Colonic mucosa (tissue), 4 donors: ENCODE measurements at regions not wholly inside any gene's neighbourhood (a gene's known extent, or its start where the extent isn't known, plus 50 kb on each side); places are given as distances from the start of the nearest gene placed in this dataset.

Experiments
- DNase-seq: peaks from one replicate; pipeline ENCODE4 v3.0.0-alpha.2; 2020
- H3K27ac ChIP-seq: fragments of 200-600 bp; one replicate; pipeline ENCODE4 v1.8.0; 2021
- H3K27me3 ChIP-seq: fragments of 200-600 bp; one replicate; pipeline ENCODE4 v1.8.0; 2021
- H3K36me3 ChIP-seq: fragments of 200-600 bp; one replicate; pipeline ENCODE4 v1.8.0; 2021
- H3K4me1 ChIP-seq: fragments of 200-600 bp; one replicate; pipeline ENCODE4 v1.8.0; 2021; ENCODE audit warnings: mild to moderate bottlenecking
- H3K4me3 ChIP-seq: fragments of 200-600 bp; one replicate; pipeline ENCODE4 v1.8.0; 2021
- H3K9ac ChIP-seq, 2 donors: one replicate each; pipeline ENCODE4 v1.7.0; 2013; ENCODE audit warnings: control low read depth in 2 of 2, low read depth in 2 of 2, low read length in 2 of 2
- H3K9me3 ChIP-seq: fragments of 200-600 bp; one replicate; pipeline ENCODE4 v1.8.0; 2021
- CTCF ChIP-seq: fragments of 200-600 bp; IDR thresholded peaks from one replicate; pipeline ENCODE4 v1.8.0; 2022; ENCODE audit warnings: antibody characterized with exemption, mild to moderate bottlenecking
- intact Hi-C: fragments of 100-400 bp; cut with DNase I; formaldehyde crosslinking; loops from one replicate; pipeline ENCODE4 v1.14.1; 2022
- donor health status: healthy.
- donor health status: DM: no; HTN: no; CAD: no.
- donor health status: DM: no; HTN: no; CAD: no.

DNA sequence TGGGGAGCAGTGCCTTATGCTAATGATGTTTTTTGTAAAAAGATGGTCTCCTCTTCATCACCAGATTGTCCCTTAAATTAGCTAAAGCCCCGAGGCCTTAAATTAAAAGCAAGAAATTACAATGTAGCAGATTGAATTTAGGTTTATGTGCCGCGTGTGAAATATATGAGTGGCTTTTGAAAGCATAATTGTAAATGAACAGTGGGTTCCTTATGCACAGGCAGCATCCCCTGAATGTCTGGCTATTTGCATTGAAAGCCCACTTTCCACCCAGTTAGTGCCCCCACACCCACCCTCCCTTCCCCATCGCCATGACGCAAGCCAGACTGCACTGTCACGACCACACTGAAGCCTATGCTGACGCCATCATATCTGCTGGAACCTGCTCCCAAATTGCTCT, 62.4 kb upstream of the SORCS3 start:
- intact Hi-C loops: no loop called here
- H3K4me3 ChIP-seq: no peak overlapping the region
- no peaks in the 10 kb centered on the region for H3K9me3 ChIP-seq
- no peak for TF ChIP-seq CTCF
- no peaks in the 10 kb centered on the region for H3K36me3 ChIP-seq
- DNase-seq: no peak
- peaks cover 6% of the 10 kb centered on the region for H3K27me3 ChIP-seq
- H3K4me1 ChIP-seq: no peaks in the 10 kb centered on the region
- no peak overlapping the region for H3K27ac ChIP-seq
- H3K9ac ChIP-seq: no peak overlapping the region

DNA sequence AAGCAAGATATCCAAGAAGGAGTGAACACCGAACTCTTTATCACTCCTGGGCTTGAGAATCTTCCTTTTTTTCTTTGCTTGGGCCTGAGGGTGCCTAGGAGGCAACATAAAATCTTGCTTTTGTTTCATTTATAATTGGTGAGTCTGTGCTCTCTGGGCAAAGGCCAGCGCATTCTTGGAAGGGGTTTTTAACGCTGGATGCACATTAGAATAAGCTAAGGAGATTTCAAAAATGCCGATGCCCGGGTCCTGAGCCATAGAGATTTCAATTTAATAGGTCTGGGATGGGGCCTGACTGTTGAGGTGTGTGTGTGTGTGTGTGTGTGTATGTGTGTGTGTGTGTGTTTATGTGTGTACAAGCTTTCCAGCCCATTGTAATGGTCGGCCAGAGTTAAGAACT, 62.0 kb upstream of the SORCS3 start:
- intact Hi-C loops: no loop called here
- no peak overlapping the region for H3K27ac ChIP-seq
- peaks cover 6% of the 10 kb centered on the region for H3K27me3 ChIP-seq
- no peaks in the 10 kb centered on the region for H3K4me1 ChIP-seq
- no peak for TF ChIP-seq CTCF
- H3K36me3 ChIP-seq: no peaks in the 10 kb centered on the region
- DNase-seq: no peak
- H3K9ac ChIP-seq: no peak overlapping the region
- no peaks in the 10 kb centered on the region for H3K9me3 ChIP-seq
- no peak overlapping the region for H3K4me3 ChIP-seq

DNA sequence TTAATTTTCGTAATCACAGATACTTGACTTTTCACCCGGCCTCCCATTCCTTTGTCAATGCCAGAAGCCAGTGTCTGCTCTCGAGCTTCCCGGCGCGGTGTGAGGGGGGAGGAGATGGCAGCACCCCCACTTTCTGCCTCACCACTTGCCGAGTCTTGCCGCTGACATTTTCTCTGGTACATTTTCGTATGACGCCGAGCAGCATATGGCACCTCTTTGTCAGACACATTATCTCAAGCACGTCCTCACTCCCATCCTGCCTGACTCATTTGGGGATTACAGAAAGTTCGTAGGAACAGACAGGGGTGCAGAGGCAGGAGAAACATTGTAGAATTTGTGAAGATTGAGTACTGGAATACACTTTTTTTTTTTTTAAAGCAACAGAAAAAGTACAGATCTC, 60.8 kb upstream of the SORCS3 start:
- Histone ChIP-seq H3K4me3 (no peak overlapping the region), H3K27me3 (peaks cover 6% of the 10 kb centered on the region), H3K4me1 (no peaks in the 10 kb centered on the region), H3K27ac (no peak overlapping the region), H3K9me3 (no peaks in the 10 kb centered on the region), H3K36me3 (no peaks in the 10 kb centered on the region), H3K9ac (no peak overlapping the region)
- no peak for TF ChIP-seq CTCF
- intact Hi-C loops: no loop called here
- no peak for DNase-seq

GRCh38 chr10:104580774-104581675, 60.1 kb upstream of the SORCS3 start:
- TF ChIP-seq CTCF: peak; percentile 82
- Histone ChIP-seq H3K9ac (no peak overlapping the region), H3K36me3 (no peaks in the 10 kb centered on the region), H3K27me3 (peaks cover 6% of the 10 kb centered on the region), H3K9me3 (no peaks in the 10 kb centered on the region), H3K4me1 (no peaks in the 10 kb centered on the region), H3K27ac (no peak overlapping the region), H3K4me3 (no peak overlapping the region)
- peak; percentile 73 for DNase-seq
- intact Hi-C loops: no loop called here

- H3K27me3 ChIP-seq: peaks cover 6% of the 10 kb centered on the region
- TF ChIP-seq CTCF: no peak
- H3K9ac ChIP-seq: no peak overlapping the region
- intact Hi-C loops: no loop called here
- H3K27ac ChIP-seq: no peak overlapping the region
- no peaks in the 10 kb centered on the region for H3K36me3 ChIP-seq
- no peak overlapping the region for H3K4me3 ChIP-seq
- no peaks in the 10 kb centered on the region for H3K9me3 ChIP-seq
- H3K4me1 ChIP-seq: no peaks in the 10 kb centered on the region
- no peak for DNase-seq
These were observed 59.0 kb upstream of the SORCS3 start for GRCh38 chr10:104581884-104582601.
